Endodermal cell (in vitro differentiated cells): ENCODE measurements at regions not wholly inside any gene's neighbourhood (a gene's known extent, or its start where the extent isn't known, plus 50 kb on each side); places are given as distances from the start of the nearest gene placed in this dataset.

Source experiments
- DNase-seq: peaks from one replicate; pipeline ENCODE4 v3.0.0-alpha.2; 2017
- H3K27ac ChIP-seq: 2 replicates; pipeline ENCODE4 v1.5.1; 2013; ENCODE audit warnings: mild to moderate bottlenecking, low read depth, low read length, moderate library complexity
- H3K27me3 ChIP-seq: 2 replicates; pipeline ENCODE4 v1.6.1; 2013; ENCODE audit warnings: mild to moderate bottlenecking, low read length, moderate library complexity; ENCODE audit not compliant: insufficient read depth, control insufficient read depth, poor library complexity, severe bottlenecking
- H3K36me3 ChIP-seq: 2 replicates; pipeline ENCODE4 v1.7.0; 2013; ENCODE audit warnings: mild to moderate bottlenecking, low read length, moderate library complexity; ENCODE audit not compliant: control insufficient read depth, insufficient read depth
- H3K4me1 ChIP-seq: one replicate; pipeline ENCODE4 v1.7.0; 2013; ENCODE audit warnings: low read length; ENCODE audit not compliant: control insufficient read depth, insufficient read depth
- H3K4me3 ChIP-seq: 2 replicates; pipeline ENCODE4 v1.5.1; 2013; ENCODE audit warnings: mild to moderate bottlenecking, low read length, moderate library complexity
- H3K9ac ChIP-seq: 2 replicates; pipeline ENCODE4 v1.6.1; 2013; ENCODE audit warnings: mild to moderate bottlenecking, low read length, moderate library complexity; ENCODE audit not compliant: poor library complexity, severe bottlenecking; ENCODE audit errors: extremely low read depth
- H3K9me3 ChIP-seq: 2 replicates; pipeline ENCODE4 v1.6.1; 2013; ENCODE audit warnings: mild to moderate bottlenecking, low read length, moderate library complexity; ENCODE audit not compliant: control insufficient read depth
- H3K27ac Mint-ChIP-seq: 2 replicates; pipeline ENCODE4 v1.8.0; 2020; ENCODE audit warnings: mixed read lengths
- H3K27me3 Mint-ChIP-seq: 2 replicates; pipeline ENCODE4 v1.8.0; 2021; ENCODE audit warnings: mild to moderate bottlenecking, mixed read lengths; ENCODE audit not compliant: insufficient read depth
- H3K36me3 Mint-ChIP-seq: 2 replicates; pipeline ENCODE4 v1.8.0; 2020; ENCODE audit warnings: low read depth, mixed read lengths
- H3K4me1 Mint-ChIP-seq: 2 replicates; pipeline ENCODE4 v1.8.0; 2020; ENCODE audit warnings: mixed read lengths
- H3K4me3 Mint-ChIP-seq: 2 replicates; pipeline ENCODE4 v1.8.0; 2020; ENCODE audit warnings: mild to moderate bottlenecking, moderate library complexity, mixed read lengths
- H3K9me3 Mint-ChIP-seq: 2 replicates; pipeline ENCODE4 v1.8.0; 2020; ENCODE audit warnings: mild to moderate bottlenecking, mixed read lengths
- WGBS, 2 experiments: methylation state at CpG; one replicate each; pipeline versions ENCODE4 v1.1.5 to v1.1.7; 2013; ENCODE audit warnings: missing lambda C conversion rate in 2 of 2, mixed read lengths in 1 of 2; ENCODE audit not compliant: insufficient coverage in 1 of 2, insufficient read length in 1 of 2; 5-methylcytosine and 5-hydroxymethylcytosine counted together
- TF ChIP-seq, protein P1 (sequence below): fragments of 200-600 bp; sonication (generic); conservative IDR thresholded peaks from 2 replicates; pipeline ENCODE4 v1.5.0; 2021; ENCODE audit warnings: antibody characterized with exemption, mild to moderate bottlenecking

DNA sequence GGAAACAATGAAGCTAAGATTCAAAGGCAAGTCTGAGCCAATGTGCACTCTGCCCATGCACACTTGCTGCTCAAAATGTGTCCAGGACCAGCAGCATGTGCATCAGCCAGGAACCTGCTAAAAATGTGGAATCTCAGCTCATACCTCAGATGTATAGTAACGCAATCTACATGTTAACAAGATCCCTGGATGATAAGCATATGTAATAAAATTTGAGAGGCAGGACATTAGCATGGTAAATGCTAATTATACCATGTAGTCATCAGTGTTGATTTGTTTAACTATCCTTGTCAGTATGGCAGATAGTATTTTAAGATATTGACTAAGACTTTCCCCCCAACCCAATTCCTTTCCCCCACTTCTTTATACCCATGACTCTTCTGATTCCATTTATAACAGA lies 379.6 kb downstream of the TOX3 start:
- no peak overlapping the region for H3K4me3 ChIP-seq
- no peak for DNase-seq
- WGBS, 2 experiments: 100% methylated on average over 1 of the region's 1 CpG
- H3K4me1 Mint-ChIP-seq: no peaks in the 10 kb centered on the region
- H3K27ac Mint-ChIP-seq: no peak overlapping the region
- TF ChIP-seq, protein P1, sequence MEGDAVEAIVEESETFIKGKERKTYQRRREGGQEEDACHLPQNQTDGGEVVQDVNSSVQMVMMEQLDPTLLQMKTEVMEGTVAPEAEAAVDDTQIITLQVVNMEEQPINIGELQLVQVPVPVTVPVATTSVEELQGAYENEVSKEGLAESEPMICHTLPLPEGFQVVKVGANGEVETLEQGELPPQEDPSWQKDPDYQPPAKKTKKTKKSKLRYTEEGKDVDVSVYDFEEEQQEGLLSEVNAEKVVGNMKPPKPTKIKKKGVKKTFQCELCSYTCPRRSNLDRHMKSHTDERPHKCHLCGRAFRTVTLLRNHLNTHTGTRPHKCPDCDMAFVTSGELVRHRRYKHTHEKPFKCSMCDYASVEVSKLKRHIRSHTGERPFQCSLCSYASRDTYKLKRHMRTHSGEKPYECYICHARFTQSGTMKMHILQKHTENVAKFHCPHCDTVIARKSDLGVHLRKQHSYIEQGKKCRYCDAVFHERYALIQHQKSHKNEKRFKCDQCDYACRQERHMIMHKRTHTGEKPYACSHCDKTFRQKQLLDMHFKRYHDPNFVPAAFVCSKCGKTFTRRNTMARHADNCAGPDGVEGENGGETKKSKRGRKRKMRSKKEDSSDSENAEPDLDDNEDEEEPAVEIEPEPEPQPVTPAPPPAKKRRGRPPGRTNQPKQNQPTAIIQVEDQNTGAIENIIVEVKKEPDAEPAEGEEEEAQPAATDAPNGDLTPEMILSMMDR: no peak
- peaks cover 2% of the 10 kb centered on the region for H3K27me3 Mint-ChIP-seq
- H3K9me3 ChIP-seq: no peaks in the 10 kb centered on the region
- H3K36me3 Mint-ChIP-seq: no peaks in the 10 kb centered on the region
- H3K27me3 ChIP-seq: peaks cover 22% of the 10 kb centered on the region
- H3K27ac ChIP-seq: no peak overlapping the region
- no peak overlapping the region for H3K4me3 Mint-ChIP-seq
- H3K4me1 ChIP-seq: no peaks in the 10 kb centered on the region
- no peaks in the 10 kb centered on the region for H3K9me3 Mint-ChIP-seq
- H3K36me3 ChIP-seq: no peaks in the 10 kb centered on the region
- H3K9ac ChIP-seq: no peak overlapping the region

DNA sequence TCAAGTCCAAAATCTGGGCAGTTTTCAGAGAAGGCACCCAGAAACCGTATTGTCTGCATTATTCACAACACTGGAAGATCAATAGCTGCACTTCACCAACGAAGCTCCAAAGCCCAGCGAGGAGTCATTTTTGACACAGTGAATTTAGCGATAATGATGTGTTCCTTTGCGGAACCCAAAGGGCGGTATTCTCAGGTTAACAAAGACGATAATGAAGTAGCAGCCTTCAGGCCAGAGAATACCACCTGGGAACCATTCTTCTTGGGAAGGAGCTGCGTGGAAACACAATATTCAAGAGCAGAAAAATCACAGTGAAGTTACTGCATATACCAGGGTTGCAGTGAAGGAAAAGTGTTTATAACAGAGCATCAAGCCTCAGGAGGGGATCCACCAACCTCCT lies 381.0 kb downstream of the TOX3 start:
- H3K4me3 ChIP-seq: no peak overlapping the region
- no peak overlapping the region for H3K27ac ChIP-seq
- H3K9ac ChIP-seq: no peak overlapping the region
- no peaks in the 10 kb centered on the region for H3K36me3 ChIP-seq
- no peaks in the 10 kb centered on the region for H3K9me3 Mint-ChIP-seq
- TF ChIP-seq, protein P1: no peak
- WGBS, 2 experiments: 90 to 98% methylated on average over 8 of the region's 8 CpGs
- H3K27me3 ChIP-seq: peaks cover 22% of the 10 kb centered on the region
- no peak overlapping the region for H3K27ac Mint-ChIP-seq
- no peaks in the 10 kb centered on the region for H3K4me1 Mint-ChIP-seq
- H3K9me3 ChIP-seq: no peaks in the 10 kb centered on the region
- DNase-seq: no peak
- H3K27me3 Mint-ChIP-seq: peaks cover 2% of the 10 kb centered on the region
- no peaks in the 10 kb centered on the region for H3K4me1 ChIP-seq
- no peaks in the 10 kb centered on the region for H3K36me3 Mint-ChIP-seq
- no peak overlapping the region for H3K4me3 Mint-ChIP-seq

DNA sequence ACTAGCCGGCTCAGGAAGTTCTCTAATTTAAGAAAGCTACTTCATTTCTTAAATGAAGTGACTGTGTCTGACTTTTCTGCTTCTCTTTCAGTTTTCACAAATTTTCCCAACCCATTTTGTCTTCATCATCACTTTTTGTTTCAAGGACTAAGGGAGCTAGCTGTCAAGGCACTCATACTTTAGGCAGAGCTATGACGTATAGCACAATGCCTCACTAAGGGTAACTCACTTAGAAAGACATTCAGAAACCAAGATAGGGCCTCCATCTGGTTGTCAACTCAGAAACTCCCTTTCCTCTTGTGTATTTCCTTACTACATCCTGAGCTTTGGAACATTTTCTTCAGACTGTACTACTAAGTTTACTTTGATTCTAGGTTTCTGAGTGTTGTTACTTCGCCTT lies 397.9 kb downstream of the TOX3 start:
- WGBS, 2 experiments: 83 to 91% methylated on average over 1 to 2 of the region's 3 CpGs
- no peak overlapping the region for H3K27ac ChIP-seq
- TF ChIP-seq, protein P1: no peak
- H3K4me3 ChIP-seq: no peak overlapping the region
- H3K9ac ChIP-seq: no peak overlapping the region
- DNase-seq: no peak
- Mint-ChIP-seq H3K9me3 (no peaks in the 10 kb centered on the region), H3K4me1 (no peaks in the 10 kb centered on the region), H3K27ac (no peak overlapping the region), H3K4me3 (no peak overlapping the region), H3K36me3 (no peaks in the 10 kb centered on the region), H3K27me3 (no peaks in the 10 kb centered on the region)
- no peaks in the 10 kb centered on the region for H3K27me3 ChIP-seq
- no peaks in the 10 kb centered on the region for H3K4me1 ChIP-seq
- no peaks in the 10 kb centered on the region for H3K36me3 ChIP-seq
- no peaks in the 10 kb centered on the region for H3K9me3 ChIP-seq
